Neural progenitor cell (in vitro differentiated cells): ENCODE measurements at regions not wholly inside any gene's neighbourhood (a gene's known extent, or its start where the extent isn't known, plus 50 kb on each side); places are given as distances from the start of the nearest gene placed in this dataset.

Experiments used
- DNase-seq: peaks from one replicate; pipeline ENCODE4 v3.0.0-alpha.2; 2016; ENCODE audit warnings: low spot score
- H2AFZ ChIP-seq: fragments of 200-600 bp; sonication (generic); replicated peaks from 2 replicates; pipeline ENCODE4 v1.6.1; 2016; ENCODE audit warnings: antibody characterized with exemption
- H3F3A ChIP-seq: fragments of 200-600 bp; sonication (generic); 2 replicates; pipeline ENCODE4 v1.6.1; 2016; ENCODE audit warnings: antibody characterized with exemption, low read depth
- H3K27ac ChIP-seq: fragments of 200-600 bp; sonication (generic); 2 replicates; pipeline ENCODE4 v1.5.1; 2016; ENCODE audit warnings: mild to moderate bottlenecking
- H3K27me3 ChIP-seq: fragments of 200-600 bp; sonication (generic); 2 replicates; pipeline ENCODE4 v1.6.1; 2016; ENCODE audit warnings: mild to moderate bottlenecking, moderate library complexity
- H3K36me3 ChIP-seq: fragments of 200-600 bp; sonication (generic); 2 replicates; pipeline ENCODE4 v1.5.1; 2016
- H3K4me1 ChIP-seq: fragments of 200-600 bp; sonication (generic); 2 replicates; pipeline ENCODE4 v1.6.1; 2016; ENCODE audit warnings: mixed run types
- H3K4me2 ChIP-seq: fragments of 200-600 bp; sonication (generic); 2 replicates; pipeline ENCODE4 v1.6.1; 2016
- H3K4me3 ChIP-seq: fragments of 200-600 bp; sonication (generic); 2 replicates; pipeline ENCODE4 v1.5.1; 2016
- H3K79me2 ChIP-seq: fragments of 200-600 bp; sonication (generic); 2 replicates; pipeline ENCODE4 v1.6.1; 2016; ENCODE audit warnings: low read depth
- H3K9ac ChIP-seq: fragments of 200-600 bp; sonication (generic); 2 replicates; pipeline ENCODE4 v1.6.1; 2016
- H3K9me3 ChIP-seq: fragments of 200-600 bp; sonication (generic); 2 replicates; pipeline ENCODE4 v1.5.1; 2016; ENCODE audit warnings: low read depth
- H4K20me1 ChIP-seq: fragments of 200-600 bp; sonication (generic); 2 replicates; pipeline ENCODE4 v1.6.1; 2016; ENCODE audit warnings: low read depth
- H3K27ac Mint-ChIP-seq: 3 replicates; pipeline ENCODE4 v1.8.0; 2021; ENCODE audit warnings: mixed read lengths
- H3K27me3 Mint-ChIP-seq: 2 replicates; pipeline ENCODE4 v1.8.0; 2022; ENCODE audit warnings: low read depth, mild to moderate bottlenecking, inconsistent platforms, moderate library complexity, mixed read lengths; ENCODE audit not compliant: insufficient read depth
- H3K36me3 Mint-ChIP-seq: 3 replicates; pipeline ENCODE4 v1.8.0; 2021; ENCODE audit warnings: mixed read lengths
- H3K4me1 Mint-ChIP-seq: 3 replicates; pipeline ENCODE4 v1.8.0; 2021; ENCODE audit warnings: mixed read lengths
- H3K4me3 Mint-ChIP-seq: 3 replicates; pipeline ENCODE4 v1.8.0; 2021; ENCODE audit warnings: mild to moderate bottlenecking, moderate library complexity, mixed read lengths
- H3K9me3 Mint-ChIP-seq: 3 replicates; pipeline ENCODE4 v1.8.0; 2020; ENCODE audit warnings: mixed read lengths
- CTCF ChIP-seq: fragments of 200-600 bp; sonication (generic); IDR thresholded peaks from 2 replicates; pipeline ENCODE4 v1.5.1; 2017; ENCODE audit warnings: antibody characterized with exemption, mild to moderate bottlenecking
- EZH2 ChIP-seq: fragments of 200-600 bp; sonication (generic); IDR thresholded peaks from 2 replicates; pipeline ENCODE4 v1.6.1; 2017; ENCODE audit warnings: antibody characterized with exemption, mild to moderate bottlenecking, moderate library complexity
- EZH2phosphoT487 ChIP-seq: fragments of 200-600 bp; sonication (generic); IDR thresholded peaks from 2 replicates; pipeline ENCODE4 v1.6.1; 2017; ENCODE audit warnings: antibody characterized with exemption

DNA sequence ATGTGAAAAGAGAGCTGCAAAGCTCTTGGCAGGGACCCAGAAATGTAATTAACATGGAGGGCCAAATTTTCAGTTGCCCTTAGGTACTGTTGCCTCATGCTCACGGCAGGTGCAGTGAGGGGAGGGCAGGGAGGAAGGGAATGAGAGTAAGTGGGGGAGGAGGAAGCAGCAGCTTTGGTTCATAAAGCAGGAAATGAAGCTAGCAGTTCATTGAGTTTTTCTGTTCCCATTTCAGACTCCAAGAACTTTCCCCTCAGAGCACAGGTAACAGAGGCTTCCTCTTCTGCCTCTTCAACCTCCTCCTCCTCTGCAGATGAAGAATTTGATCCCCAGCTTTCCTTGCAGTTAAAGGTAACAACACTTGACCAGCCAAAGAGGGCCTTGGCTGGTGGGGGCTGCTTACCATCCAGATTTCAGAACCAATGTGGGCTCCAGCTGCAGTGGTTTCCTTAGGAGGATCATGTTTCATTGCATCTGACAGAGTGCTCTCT lies 57.9 kb upstream of the PARVA start:
- Histone ChIP-seq H3K4me1 (peaks cover 8% of the 10 kb centered on the region), H3K27ac (no peak overlapping the region), H3K4me3 (no peak overlapping the region), H3K4me2 (no peak overlapping the region), H3K9me3 (peaks cover 4% of the 10 kb centered on the region), H4K20me1 (no peaks in the 10 kb centered on the region), H3K27me3 (no peaks in the 10 kb centered on the region), H2AFZ (peak overlapping the region; percentile 95), H3K79me2 (no peaks in the 10 kb centered on the region), H3K9ac (no peak overlapping the region), H3K36me3 (no peaks in the 10 kb centered on the region), H3F3A (no peaks in the 10 kb centered on the region)
- peaks cover 5% of the 10 kb centered on the region for H3K27me3 Mint-ChIP-seq
- no peaks in the 10 kb centered on the region for H3K36me3 Mint-ChIP-seq
- H3K27ac Mint-ChIP-seq: peak overlapping the region; percentile 74
- no peak for DNase-seq
- peaks cover 14% of the 10 kb centered on the region for H3K9me3 Mint-ChIP-seq
- H3K4me1 Mint-ChIP-seq: peaks cover 18% of the 10 kb centered on the region
- no peak overlapping the region for H3K4me3 Mint-ChIP-seq
- no peak for TF ChIP-seq CTCF

DNA sequence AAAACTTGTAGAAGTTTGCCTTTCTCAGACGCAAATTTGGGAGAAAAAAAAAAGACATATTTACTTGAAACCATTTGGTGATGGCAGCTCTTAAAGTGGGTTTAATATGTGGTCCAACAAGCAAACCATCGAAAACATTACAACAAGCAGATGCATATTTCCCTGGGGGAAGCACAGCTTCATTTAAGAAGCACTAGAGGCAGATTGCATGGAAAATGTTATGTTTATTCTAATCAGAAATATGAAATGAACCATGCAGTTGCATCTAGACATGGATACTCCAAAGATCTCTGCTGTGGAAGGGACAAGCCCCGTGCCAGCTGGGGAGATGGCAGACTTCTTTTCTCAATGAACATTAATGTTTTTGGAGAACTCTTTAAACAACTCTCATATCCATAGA lies 57.4 kb upstream of the PARVA start:
- no peak overlapping the region for H3K4me3 ChIP-seq
- H3K4me1 ChIP-seq: peaks cover 8% of the 10 kb centered on the region

GRCh38 chr11:12321217-12321937 lies 56.0 kb upstream of the PARVA start:
- DNase-seq: no peak
- Histone ChIP-seq H3K9me3 (no peaks in the 10 kb centered on the region), H4K20me1 (no peaks in the 10 kb centered on the region), H2AFZ (no peak overlapping the region), H3K36me3 (no peaks in the 10 kb centered on the region), H3K4me3 (no peak overlapping the region), H3K4me1 (peaks cover 8% of the 10 kb centered on the region), H3F3A (no peaks in the 10 kb centered on the region), H3K4me2 (no peak overlapping the region), H3K79me2 (no peaks in the 10 kb centered on the region), H3K27me3 (no peaks in the 10 kb centered on the region), H3K9ac (no peak overlapping the region), H3K27ac (no peak overlapping the region)
- Mint-ChIP-seq H3K36me3 (no peaks in the 10 kb centered on the region), H3K4me3 (no peak overlapping the region), H3K4me1 (peaks cover 18% of the 10 kb centered on the region), H3K9me3 (peaks cover 5% of the 10 kb centered on the region), H3K27me3 (peaks cover 5% of the 10 kb centered on the region), H3K27ac (peak overlapping the region; percentile 22)
- TF ChIP-seq EZH2: no peak
- no peak for TF ChIP-seq CTCF
- no peak for TF ChIP-seq EZH2phosphoT487

More for the DNA sequence above, 57.4 kb upstream of the PARVA start:
- peaks cover 2% of the 10 kb centered on the region for H3K9me3 ChIP-seq
- H3K9ac ChIP-seq: no peak overlapping the region
- no peaks in the 10 kb centered on the region for H3K27me3 ChIP-seq
- H4K20me1 ChIP-seq: no peaks in the 10 kb centered on the region
- H3F3A ChIP-seq: no peaks in the 10 kb centered on the region
- H3K4me3 Mint-ChIP-seq: no peak overlapping the region
- peaks cover 5% of the 10 kb centered on the region for H3K27me3 Mint-ChIP-seq
- no peaks in the 10 kb centered on the region for H3K79me2 ChIP-seq
- no peak for TF ChIP-seq EZH2phosphoT487
- peak overlapping the region; percentile 95 for H2AFZ ChIP-seq
- H3K9me3 Mint-ChIP-seq: peaks cover 12% of the 10 kb centered on the region
- peaks cover 18% of the 10 kb centered on the region for H3K4me1 Mint-ChIP-seq
- H3K27ac ChIP-seq: no peak overlapping the region
- H3K27ac Mint-ChIP-seq: no peak overlapping the region
- no peaks in the 10 kb centered on the region for H3K36me3 Mint-ChIP-seq
- H3K36me3 ChIP-seq: no peaks in the 10 kb centered on the region
- no peak for DNase-seq
- H3K4me2 ChIP-seq: no peak overlapping the region

DNA sequence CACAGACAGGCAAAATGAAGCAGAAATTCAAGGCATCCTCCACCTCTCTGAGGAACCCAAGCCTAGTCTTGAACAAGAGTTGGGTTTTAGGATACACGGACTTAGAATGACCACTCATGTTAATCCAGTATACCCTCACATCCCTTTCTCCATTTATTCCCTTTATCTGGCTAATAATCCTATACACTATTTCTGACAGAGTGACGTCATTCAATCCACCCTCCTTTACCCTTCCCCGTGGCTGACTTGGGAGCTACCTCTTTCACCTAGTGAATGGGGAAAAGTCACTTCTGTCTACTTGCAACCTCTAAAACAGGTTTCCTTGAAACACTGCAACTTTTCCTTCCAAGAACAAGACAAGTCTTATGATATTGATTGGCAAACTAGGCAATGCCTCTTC lies 52.8 kb upstream of the PARVA start:
- H3K27ac Mint-ChIP-seq: no peak overlapping the region
- H3K27me3 ChIP-seq: no peaks in the 10 kb centered on the region
- H3F3A ChIP-seq: no peaks in the 10 kb centered on the region
- H3K9me3 ChIP-seq: no peaks in the 10 kb centered on the region
- H3K27me3 Mint-ChIP-seq: peaks cover 2% of the 10 kb centered on the region
- no peaks in the 10 kb centered on the region for H3K36me3 ChIP-seq
- no peak for TF ChIP-seq CTCF
- no peak for TF ChIP-seq EZH2phosphoT487
- no peak overlapping the region for H2AFZ ChIP-seq
- no peaks in the 10 kb centered on the region for H3K9me3 Mint-ChIP-seq
- no peak overlapping the region for H3K27ac ChIP-seq
- H3K4me2 ChIP-seq: no peak overlapping the region
- no peaks in the 10 kb centered on the region for H3K36me3 Mint-ChIP-seq
- no peak overlapping the region for H3K4me3 ChIP-seq
- H3K4me1 Mint-ChIP-seq: peaks cover 11% of the 10 kb centered on the region
- H4K20me1 ChIP-seq: no peaks in the 10 kb centered on the region
- no peak overlapping the region for H3K4me3 Mint-ChIP-seq
- no peak for DNase-seq
- H3K79me2 ChIP-seq: no peaks in the 10 kb centered on the region
- no peak overlapping the region for H3K9ac ChIP-seq
- peaks cover 3% of the 10 kb centered on the region for H3K4me1 ChIP-seq
